Tibial nerve (tissue), 3 donors: ENCODE measurements at regions not wholly inside any gene's neighbourhood (a gene's known extent, or its start where the extent isn't known, plus 50 kb on each side); places are given as distances from the start of the nearest gene placed in this dataset.

ENCODE experiments used
- POLR2A ChIP-seq, 2 donors: fragments of 450-650 bp; IDR thresholded peaks; one replicate each; pipeline ENCODE4 v1.6.1; 2017; ENCODE audit warnings: antibody characterized with exemption in 2 of 2, mild to moderate bottlenecking in 2 of 2, moderate library complexity in 2 of 2
- TF ChIP-seq, protein P1 (sequence below), 5 experiments: fragments of 200-600 bp in 3 of 5; fragments of 450-650 bp in 2 of 5; sonication (generic) in 3 of 5; IDR thresholded peaks; one replicate each; pipeline ENCODE4 v1.5.1; 2016 to 2019; ENCODE audit warnings: antibody characterized with exemption in 5 of 5, mild to moderate bottlenecking in 3 of 5, moderate library complexity in 2 of 5

GRCh38 chr19:31553846-31554215 lies 204.6 kb upstream of the TSHZ3 start:
- TF ChIP-seq POLR2A (IDR thresholded peaks at IDR 0.05): no peak
- TF ChIP-seq, protein P1, sequence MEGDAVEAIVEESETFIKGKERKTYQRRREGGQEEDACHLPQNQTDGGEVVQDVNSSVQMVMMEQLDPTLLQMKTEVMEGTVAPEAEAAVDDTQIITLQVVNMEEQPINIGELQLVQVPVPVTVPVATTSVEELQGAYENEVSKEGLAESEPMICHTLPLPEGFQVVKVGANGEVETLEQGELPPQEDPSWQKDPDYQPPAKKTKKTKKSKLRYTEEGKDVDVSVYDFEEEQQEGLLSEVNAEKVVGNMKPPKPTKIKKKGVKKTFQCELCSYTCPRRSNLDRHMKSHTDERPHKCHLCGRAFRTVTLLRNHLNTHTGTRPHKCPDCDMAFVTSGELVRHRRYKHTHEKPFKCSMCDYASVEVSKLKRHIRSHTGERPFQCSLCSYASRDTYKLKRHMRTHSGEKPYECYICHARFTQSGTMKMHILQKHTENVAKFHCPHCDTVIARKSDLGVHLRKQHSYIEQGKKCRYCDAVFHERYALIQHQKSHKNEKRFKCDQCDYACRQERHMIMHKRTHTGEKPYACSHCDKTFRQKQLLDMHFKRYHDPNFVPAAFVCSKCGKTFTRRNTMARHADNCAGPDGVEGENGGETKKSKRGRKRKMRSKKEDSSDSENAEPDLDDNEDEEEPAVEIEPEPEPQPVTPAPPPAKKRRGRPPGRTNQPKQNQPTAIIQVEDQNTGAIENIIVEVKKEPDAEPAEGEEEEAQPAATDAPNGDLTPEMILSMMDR (IDR thresholded peaks at IDR 0.05): no peak
